GM12878 (cell line): ENCODE measurements at regions not wholly inside any gene's neighbourhood (a gene's known extent, or its start where the extent isn't known, plus 50 kb on each side); places are given as distances from the start of the nearest gene placed in this dataset.

ENCODE experiments used
- ASH2L ChIP-seq: fragments of 300-600, 200-600 bp; sonication (generic); IDR thresholded peaks from 2 replicates; pipeline ENCODE4 v1.6.1; 2017; ENCODE audit warnings: low read depth, mild to moderate bottlenecking, borderline replicate concordance
- CBX5 ChIP-seq: sonication (generic); IDR thresholded peaks from 2 replicates; pipeline ENCODE4 v1.6.1; 2016; ENCODE audit warnings: low read depth, moderate library complexity, mild to moderate bottlenecking, inconsistent platforms
- CHD2 ChIP-seq: IDR thresholded peaks from 2 replicates; pipeline ENCODE4 v1.6.1; 2011; ENCODE audit warnings: low read depth, low read length, improper control_type of control experiment, borderline replicate concordance
- CREM ChIP-seq: IDR thresholded peaks from 2 replicates; pipeline ENCODE4 v1.6.1; 2014; ENCODE audit warnings: antibody characterized with exemption, low read depth
- EED ChIP-seq: sonication (generic); IDR thresholded peaks from 2 replicates; pipeline ENCODE4 v1.6.1; 2016; ENCODE audit warnings: antibody characterized with exemption, low read depth
- GATAD2B ChIP-seq: fragments of 450-650 bp; conservative IDR thresholded peaks from 2 replicates; pipeline ENCODE4 v1.6.1; 2017; ENCODE audit warnings: low read depth, mild to moderate bottlenecking, moderate library complexity
- MYB ChIP-seq: fragments of 150-350 bp; IDR thresholded peaks from 2 replicates; pipeline ENCODE4 v1.6.1; 2014; ENCODE audit warnings: mild to moderate bottlenecking, low read depth, low read length, borderline replicate concordance
- NFIC ChIP-seq: IDR thresholded peaks from 2 replicates; pipeline ENCODE4 v1.6.1; 2012; ENCODE audit warnings: low read depth, mild to moderate bottlenecking, inconsistent platforms, low read length, moderate library complexity
- PML ChIP-seq: IDR thresholded peaks from 2 replicates; pipeline ENCODE4 v1.6.1; 2012; ENCODE audit warnings: low read length, inconsistent platforms
- RAD51 ChIP-seq: fragments of 450-650 bp; IDR thresholded peaks from 2 replicates; pipeline ENCODE4 v1.6.1; 2016; ENCODE audit warnings: moderate library complexity, mild to moderate bottlenecking, inconsistent platforms
- RB1 ChIP-seq: fragments of 450-650 bp; formaldehyde crosslinking; IDR thresholded peaks from 2 replicates; pipeline ENCODE4 v1.6.1; 2017; ENCODE audit warnings: mild to moderate bottlenecking, borderline replicate concordance
- RELA ChIP-seq: fragments of 450-650 bp; IDR thresholded peaks from 2 replicates; pipeline ENCODE4 v1.8.0; 2014; ENCODE audit warnings: borderline replicate concordance; ENCODE audit not compliant: partially characterized antibody
- SIX5 ChIP-seq: IDR thresholded peaks from 2 replicates; pipeline ENCODE4 v1.6.1; 2011; ENCODE audit warnings: mild to moderate bottlenecking, low read depth, low read length, moderate library complexity; ENCODE audit not compliant: severe bottlenecking
- SMAD1 ChIP-seq: fragments of 450-650 bp; IDR thresholded peaks from 2 replicates; pipeline ENCODE4 v1.6.1; 2018; ENCODE audit warnings: mild to moderate bottlenecking, low read depth; ENCODE audit not compliant: partially characterized antibody
- TF ChIP-seq, protein P1 (sequence below): fragments of 450-650 bp; IDR thresholded peaks from 2 replicates; pipeline ENCODE4 v1.6.1; 2017; ENCODE audit warnings: mild to moderate bottlenecking, low read depth, inconsistent platforms; ENCODE audit not compliant: poor library complexity, severe bottlenecking
- TF ChIP-seq, protein P2 (sequence below): IDR thresholded peaks from 2 replicates; pipeline ENCODE4 v1.6.1; 2012; ENCODE audit warnings: low read depth, low read length, improper control_type of control experiment
- TF ChIP-seq, protein P3 (sequence below): fragments of 450-650 bp; IDR thresholded peaks from 2 replicates; pipeline ENCODE4 v1.6.1; 2018; ENCODE audit warnings: mild to moderate bottlenecking, low read depth, moderate library complexity; ENCODE audit not compliant: partially characterized antibody
- TF ChIP-seq, protein P4 (sequence below): IDR thresholded peaks from 2 replicates; pipeline ENCODE4 v1.6.1; 2012; ENCODE audit warnings: low read depth, low read length, improper control_type of control experiment
- TF ChIP-seq, protein P5 (sequence below): fragments of 450-650 bp; IDR thresholded peaks from 2 replicates; pipeline ENCODE4 v1.6.1; 2016; ENCODE audit warnings: mild to moderate bottlenecking, moderate library complexity, borderline replicate concordance

DNA sequence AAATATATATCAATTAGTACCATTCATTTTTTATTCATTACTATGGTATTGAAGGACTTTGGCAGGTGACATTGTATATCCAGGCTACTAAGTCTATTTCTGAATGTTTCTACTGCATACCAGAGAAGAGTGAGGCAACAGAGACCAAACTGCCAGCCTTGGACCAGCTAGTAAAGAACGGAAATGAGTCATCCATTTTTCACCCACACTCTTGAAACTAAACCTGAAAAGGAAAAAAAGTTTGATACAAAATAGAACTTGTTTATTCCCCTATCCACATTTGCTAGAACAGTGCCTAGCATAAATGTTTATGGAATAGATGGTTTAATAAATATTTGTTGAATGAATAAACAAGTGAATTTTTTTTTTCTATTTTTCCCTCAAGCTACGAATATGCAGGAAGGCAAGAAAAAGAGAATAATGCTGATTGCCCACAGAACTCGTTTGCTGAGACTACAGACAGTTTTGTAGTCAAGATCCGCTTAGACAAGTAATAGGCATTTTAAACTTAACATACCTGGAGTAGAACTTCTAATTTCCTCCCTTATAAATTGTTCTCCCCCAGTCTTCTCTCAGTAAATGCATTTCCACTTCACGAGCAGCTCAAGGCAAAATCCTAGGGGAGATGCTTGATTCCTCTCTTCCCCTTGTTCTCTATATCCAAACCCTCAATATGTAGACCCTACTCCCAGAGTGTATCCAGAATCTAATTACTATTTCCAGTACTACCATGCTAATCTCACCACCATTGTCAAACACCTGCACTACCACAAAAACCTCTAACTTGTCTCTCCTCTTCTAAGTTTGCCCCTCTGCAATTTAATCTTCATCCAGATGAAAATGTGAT is 146.2 kb upstream of the RASA1 start (continued):
- TF ChIP-seq, protein P1, sequence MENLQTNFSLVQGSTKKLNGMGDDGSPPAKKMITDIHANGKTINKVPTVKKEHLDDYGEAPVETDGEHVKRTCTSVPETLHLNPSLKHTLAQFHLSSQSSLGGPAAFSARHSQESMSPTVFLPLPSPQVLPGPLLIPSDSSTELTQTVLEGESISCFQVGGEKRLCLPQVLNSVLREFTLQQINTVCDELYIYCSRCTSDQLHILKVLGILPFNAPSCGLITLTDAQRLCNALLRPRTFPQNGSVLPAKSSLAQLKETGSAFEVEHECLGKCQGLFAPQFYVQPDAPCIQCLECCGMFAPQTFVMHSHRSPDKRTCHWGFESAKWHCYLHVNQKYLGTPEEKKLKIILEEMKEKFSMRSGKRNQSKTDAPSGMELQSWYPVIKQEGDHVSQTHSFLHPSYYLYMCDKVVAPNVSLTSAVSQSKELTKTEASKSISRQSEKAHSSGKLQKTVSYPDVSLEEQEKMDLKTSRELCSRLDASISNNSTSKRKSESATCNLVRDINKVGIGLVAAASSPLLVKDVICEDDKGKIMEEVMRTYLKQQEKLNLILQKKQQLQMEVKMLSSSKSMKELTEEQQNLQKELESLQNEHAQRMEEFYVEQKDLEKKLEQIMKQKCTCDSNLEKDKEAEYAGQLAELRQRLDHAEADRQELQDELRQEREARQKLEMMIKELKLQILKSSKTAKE: peak; percentile 50
- TF ChIP-seq SMAD1 (no peak), MYB (no peak), CBX5 (0 out of 2 replicates have a peak, but pooled peaks have one; percentile 43), RAD51 (no peak), SIX5 (no peak), NFIC (peak; percentile 89), CREM (peak; percentile 66; the same call in 1 of the 2 replicates), CHD2 (no peak), RB1 (no peak), PML (no peak), RELA (no peak), GATAD2B (no peak; the same call in 1 of the 2 replicates), EED (peak; percentile 61; the same call in 1 of the 2 replicates), ASH2L (no peak)
- TF ChIP-seq, protein P2, sequence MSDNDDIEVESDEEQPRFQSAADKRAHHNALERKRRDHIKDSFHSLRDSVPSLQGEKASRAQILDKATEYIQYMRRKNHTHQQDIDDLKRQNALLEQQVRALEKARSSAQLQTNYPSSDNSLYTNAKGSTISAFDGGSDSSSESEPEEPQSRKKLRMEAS: no peak
- TF ChIP-seq, protein P3, sequence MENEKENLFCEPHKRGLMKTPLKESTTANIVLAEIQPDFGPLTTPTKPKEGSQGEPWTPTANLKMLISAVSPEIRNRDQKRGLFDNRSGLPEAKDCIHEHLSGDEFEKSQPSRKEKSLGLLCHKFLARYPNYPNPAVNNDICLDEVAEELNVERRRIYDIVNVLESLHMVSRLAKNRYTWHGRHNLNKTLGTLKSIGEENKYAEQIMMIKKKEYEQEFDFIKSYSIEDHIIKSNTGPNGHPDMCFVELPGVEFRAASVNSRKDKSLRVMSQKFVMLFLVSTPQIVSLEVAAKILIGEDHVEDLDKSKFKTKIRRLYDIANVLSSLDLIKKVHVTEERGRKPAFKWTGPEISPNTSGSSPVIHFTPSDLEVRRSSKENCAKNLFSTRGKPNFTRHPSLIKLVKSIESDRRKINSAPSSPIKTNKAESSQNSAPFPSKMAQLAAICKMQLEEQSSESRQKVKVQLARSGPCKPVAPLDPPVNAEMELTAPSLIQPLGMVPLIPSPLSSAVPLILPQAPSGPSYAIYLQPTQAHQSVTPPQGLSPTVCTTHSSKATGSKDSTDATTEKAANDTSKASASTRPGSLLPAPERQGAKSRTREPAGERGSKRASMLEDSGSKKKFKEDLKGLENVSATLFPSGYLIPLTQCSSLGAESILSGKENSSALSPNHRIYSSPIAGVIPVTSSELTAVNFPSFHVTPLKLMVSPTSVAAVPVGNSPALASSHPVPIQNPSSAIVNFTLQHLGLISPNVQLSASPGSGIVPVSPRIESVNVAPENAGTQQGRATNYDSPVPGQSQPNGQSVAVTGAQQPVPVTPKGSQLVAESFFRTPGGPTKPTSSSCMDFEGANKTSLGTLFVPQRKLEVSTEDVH: no peak
- TF ChIP-seq, protein P4, sequence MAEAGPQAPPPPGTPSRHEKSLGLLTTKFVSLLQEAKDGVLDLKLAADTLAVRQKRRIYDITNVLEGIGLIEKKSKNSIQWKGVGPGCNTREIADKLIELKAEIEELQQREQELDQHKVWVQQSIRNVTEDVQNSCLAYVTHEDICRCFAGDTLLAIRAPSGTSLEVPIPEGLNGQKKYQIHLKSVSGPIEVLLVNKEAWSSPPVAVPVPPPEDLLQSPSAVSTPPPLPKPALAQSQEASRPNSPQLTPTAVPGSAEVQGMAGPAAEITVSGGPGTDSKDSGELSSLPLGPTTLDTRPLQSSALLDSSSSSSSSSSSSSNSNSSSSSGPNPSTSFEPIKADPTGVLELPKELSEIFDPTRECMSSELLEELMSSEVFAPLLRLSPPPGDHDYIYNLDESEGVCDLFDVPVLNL: no peak
- TF ChIP-seq, protein P5, sequence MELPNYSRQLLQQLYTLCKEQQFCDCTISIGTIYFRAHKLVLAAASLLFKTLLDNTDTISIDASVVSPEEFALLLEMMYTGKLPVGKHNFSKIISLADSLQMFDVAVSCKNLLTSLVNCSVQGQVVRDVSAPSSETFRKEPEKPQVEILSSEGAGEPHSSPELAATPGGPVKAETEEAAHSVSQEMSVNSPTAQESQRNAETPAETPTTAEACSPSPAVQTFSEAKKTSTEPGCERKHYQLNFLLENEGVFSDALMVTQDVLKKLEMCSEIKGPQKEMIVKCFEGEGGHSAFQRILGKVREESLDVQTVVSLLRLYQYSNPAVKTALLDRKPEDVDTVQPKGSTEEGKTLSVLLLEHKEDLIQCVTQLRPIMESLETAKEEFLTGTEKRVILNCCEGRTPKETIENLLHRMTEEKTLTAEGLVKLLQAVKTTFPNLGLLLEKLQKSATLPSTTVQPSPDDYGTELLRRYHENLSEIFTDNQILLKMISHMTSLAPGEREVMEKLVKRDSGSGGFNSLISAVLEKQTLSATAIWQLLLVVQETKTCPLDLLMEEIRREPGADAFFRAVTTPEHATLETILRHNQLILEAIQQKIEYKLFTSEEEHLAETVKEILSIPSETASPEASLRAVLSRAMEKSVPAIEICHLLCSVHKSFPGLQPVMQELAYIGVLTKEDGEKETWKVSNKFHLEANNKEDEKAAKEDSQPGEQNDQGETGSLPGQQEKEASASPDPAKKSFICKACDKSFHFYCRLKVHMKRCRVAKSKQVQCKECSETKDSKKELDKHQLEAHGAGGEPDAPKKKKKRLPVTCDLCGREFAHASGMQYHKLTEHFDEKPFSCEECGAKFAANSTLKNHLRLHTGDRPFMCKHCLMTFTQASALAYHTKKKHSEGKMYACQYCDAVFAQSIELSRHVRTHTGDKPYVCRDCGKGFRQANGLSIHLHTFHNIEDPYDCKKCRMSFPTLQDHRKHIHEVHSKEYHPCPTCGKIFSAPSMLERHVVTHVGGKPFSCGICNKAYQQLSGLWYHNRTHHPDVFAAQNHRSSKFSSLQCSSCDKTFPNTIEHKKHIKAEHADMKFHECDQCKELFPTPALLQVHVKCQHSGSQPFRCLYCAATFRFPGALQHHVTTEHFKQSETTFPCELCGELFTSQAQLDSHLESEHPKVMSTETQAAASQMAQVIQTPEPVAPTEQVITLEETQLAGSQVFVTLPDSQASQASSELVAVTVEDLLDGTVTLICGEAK: peak; percentile 75; the same call in 1 of the 2 replicates
